Renal cortical epithelial cell (primary cell): ENCODE measurements at regions not wholly inside any gene's neighbourhood (a gene's known extent, or its start where the extent isn't known, plus 50 kb on each side); places are given as distances from the start of the nearest gene placed in this dataset.
"Not testable (repeated sequence)": the region's sequence is repeated elsewhere in the genome, so short reads cannot be mapped to it uniquely, and the experiment has no call there.

Experiments
- DNase-seq: peaks from one replicate; pipeline ENCODE4 v3.0.0-alpha.2; 2011; ENCODE audit warnings: low read depth

DNA sequence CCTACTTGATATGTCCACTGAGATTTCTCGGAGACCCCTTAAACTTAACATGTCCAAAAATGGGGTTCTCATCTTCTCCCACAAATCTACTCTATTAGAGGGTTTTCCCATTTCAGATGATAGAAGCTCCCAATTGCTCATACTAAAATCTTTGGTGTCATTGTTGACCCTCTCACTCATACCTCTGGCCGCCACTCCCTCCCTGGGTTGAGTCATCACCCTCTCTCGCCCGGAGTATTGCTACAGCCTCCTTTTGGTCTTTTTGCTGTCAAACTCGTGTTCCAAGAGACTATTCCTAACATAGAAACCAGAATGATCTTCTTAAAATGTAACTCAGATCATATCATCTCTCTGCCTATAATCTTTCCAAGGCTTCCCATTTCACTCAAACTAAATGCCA lies 91.0 kb upstream of the GNAQ start:
- DNase-seq = no peak

DNA sequence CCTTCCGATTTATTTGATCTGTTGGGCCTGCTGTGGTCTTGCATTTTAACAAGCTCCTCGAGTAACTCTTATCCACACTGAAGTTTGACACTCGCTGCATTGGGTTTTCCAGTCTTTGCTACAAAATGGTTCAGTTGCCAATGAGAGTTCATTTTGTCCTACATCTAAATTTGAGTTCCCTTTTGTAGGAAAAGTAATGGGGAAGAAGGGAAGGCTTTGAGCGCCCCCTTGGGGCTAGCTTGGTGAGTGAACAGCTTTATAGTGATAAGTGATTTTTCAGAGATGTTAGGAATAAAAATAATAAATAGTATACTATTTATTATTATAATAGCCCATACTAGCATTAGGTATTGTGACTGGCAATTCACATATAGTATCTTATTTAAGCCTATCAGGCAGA lies 89.9 kb upstream of the GNAQ start:
- DNase-seq = peak; percentile 37

DNA sequence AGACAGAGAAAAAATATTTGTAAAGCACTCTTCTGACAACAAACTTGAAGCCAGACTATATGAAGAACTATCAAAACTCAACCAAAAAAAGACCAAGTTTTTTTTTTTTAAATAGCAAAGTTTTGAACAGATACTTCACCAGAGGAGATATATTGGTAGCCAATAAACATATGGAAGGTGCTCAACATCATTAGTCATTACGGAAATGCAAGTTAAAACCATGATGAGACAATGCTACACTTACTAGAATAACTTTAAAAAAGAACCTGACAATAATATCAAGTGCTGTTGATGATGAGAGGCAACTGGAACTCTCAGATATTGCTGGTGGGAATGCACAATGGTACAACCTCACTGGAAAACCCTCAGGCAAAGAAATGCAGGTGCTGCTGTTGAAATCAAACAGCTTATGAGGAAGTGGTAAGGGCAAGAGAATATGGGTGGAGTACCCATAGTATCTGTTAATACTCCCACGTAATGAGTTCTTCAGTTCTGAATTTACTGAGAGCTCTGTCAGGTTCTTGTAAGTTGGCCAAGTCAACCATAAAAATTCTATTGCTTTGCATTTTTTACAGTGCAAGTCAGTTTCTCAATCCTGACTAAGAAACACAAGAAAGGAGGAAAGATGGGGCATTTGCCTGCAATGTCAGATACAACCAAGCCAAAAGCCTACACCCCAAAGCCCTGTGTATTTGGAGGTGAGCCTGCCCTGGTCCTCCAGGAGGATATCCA lies 87.3 kb upstream of the GNAQ start:
- DNase-seq = peak; percentile 81

DNA sequence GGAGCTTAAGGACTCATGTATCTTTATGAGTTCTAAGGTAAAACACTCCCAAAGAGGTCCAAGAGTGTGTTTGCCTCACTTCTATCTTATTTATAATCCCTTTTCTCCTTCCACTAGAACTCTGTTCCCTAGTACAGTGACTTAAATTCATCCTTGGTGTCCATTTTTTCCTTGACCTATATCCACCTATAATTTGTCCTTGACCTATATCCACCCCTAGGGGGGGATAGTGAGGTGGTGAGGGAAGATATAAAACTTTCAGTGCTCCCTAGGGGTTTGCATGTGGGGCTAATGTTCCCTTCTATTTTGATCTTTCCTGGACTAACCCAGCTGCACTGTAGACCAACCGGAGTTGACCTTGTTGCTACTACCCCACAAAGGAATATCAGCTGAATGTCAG lies 83.5 kb upstream of the GNAQ start:
- no peak for DNase-seq

DNA sequence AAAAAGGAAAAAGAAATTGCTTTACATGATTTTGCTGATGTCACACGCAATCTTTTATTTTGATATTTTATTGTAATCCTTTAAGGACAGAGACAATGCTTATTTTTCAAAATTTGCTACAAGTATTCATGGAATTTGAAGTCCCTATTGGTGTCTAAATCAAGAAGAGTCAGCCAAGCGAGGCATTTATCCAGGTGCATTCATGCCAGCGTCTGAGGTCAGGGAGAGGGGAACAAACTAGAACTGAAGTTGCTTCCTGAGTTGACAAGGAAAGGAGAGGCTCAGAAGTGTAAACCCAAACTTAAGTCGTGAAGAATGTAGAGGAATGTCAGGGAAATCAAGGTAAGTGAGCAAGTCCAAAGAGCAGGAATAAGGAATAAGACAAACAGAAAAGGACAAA lies 83.0 kb upstream of the GNAQ start:
- DNase-seq = no peak

DNA sequence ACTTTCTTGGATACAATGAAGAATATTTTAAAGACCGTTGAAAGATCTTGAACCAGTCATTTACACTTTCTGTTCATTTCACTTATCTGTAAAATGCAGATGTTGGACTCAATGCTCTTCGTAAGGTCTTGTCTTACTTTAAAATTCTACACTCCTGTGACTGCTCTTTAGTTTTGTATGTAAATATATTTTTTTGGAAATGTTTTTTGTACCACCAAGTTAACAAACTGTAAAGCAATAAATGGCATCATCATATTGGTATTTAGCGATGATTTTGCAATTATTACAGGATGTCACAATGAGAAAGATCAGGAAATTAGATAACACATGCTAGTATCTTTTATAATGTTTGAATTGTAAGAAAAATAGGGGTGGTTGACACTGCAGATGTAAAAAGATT lies 80.8 kb upstream of the GNAQ start:
- DNase-seq = no peak

DNA sequence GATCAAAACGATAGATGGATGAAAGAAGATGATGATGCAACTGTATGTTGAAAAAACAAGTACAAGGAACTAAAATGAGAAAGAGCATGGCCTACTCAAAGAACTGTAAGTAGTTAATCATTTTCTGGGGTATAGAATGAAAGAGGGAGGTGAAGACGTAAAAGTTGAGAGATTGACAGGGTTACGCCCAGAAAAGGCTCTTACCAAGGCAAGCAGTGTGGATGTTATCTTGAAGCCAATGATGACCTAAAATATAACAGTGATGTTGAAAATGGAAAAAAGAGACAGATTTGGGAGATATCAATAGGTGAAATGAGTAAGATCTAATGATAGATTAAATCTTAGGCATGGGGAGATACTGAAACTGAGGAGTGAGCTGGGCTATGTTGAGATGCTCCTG lies 80.4 kb upstream of the GNAQ start:
- DNase-seq = no peak

DNA sequence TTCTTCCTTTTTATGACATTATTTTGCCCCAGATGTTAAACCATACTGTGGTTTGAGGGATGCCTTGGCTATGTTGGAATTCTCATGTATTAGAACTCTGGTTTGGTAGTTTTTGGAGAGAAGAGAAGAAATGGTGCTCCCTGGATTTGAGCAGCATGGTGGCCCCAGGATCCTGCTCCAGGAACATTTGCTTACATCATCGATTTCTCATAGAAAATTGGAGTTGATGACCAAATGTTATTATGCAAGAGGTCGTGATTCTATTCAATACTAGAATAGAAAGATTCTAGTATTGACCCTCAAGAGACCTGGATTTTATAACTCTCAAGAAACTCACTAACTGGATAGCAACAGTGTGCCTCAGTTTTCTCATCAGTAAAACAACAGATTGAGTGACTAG lies 77.5 kb upstream of the GNAQ start:
- no peak for DNase-seq

DNA sequence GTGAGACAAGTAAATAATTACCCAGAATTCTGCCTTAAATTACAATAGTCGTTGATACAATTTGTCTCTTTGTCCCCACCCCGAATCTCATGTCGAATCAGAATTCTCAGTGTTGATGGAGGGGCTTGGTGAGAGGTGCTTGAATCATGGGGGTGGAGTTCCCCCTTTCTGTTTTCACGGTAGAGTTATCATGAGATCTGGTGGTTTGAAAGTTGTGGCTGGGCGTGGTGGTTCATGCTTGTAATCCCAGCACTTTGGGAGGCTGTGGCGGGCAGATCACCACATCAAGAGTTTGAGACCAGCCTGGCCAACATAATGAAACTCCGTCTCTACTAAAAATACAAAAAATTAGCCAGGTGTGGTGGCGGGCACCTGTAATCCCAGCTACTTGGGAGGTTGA lies 75.0 kb upstream of the GNAQ start:
- not testable (repeated sequence) for DNase-seq

DNA sequence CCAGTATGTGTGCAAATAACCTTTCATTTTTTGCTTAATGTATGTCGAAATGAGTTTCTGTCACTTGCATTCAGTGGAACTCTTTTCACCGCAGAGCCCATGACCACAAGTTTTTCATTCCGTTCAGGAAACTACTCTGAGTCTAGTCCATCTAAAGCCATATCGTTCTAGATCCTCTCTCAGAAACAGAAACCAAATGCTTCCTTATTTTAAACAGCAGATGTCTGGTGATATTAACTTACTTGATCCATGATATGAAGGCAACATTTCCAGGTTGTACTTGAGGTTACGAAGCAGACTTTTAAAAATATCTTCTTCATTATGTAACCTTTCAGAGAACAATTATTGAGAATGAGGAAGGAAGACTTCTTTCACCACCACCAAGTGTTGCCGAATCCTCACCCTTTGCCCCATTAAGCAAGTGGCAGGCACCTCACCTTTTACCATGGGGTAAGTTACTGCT lies 72.4 kb upstream of the GNAQ start:
- DNase-seq = no peak

DNA sequence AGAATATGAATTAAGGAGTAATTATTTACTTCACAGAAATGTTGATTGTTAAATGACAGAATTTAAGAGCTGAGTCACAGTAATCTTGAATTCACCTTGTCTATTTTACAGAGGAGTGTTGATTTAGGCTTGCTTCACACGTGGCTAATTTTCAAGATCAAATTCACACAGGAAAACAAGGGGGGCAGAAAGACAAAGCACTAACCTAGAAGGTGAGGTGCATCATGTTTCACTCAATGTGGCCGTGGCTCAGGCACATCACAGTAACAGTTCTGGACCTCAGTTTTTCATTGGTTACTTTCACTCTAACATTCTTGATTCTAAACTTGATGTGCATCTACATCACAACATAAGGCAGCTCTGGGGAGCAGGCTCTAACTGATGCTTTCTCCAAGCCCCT lies 69.6 kb upstream of the GNAQ start:
- peak; percentile 14 for DNase-seq

DNA sequence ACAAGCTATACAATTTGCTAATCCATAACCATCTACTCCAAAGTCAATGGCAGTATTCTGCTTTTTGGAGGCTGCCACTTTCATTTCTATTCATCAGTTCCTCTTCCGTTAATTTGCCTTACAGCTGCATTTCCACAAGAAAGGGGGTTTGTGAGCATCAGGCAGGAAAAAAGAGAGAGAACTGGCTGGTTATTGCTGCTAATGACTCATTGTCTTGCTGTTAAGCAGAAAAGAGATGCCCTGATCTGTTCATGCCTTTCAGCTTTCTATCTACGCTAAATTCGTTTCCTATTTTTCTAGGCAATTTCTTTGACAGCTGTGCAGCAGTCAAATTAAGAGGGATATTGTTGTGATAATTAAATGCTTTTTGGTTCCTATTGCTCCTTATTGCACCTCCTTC lies 65.9 kb upstream of the GNAQ start:
- no peak for DNase-seq

DNA sequence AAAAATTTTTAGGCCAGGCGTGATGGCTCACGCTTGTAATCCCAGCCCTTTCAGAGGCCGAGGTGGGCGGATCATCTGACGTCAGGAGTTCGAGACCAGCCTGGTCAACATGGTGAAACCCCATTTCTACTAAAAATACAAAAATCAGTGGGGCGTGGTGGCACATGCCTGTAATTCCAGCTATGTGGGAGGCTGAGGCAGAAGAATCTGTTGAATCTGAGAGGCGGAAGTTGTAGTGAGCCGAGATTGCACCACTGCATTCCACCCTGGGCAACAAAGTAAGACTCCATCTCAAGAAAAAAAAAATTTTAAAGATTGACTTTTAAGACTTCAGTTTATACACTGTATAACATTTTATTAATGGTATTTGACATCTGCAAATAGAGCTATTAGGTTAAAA lies 60.1 kb upstream of the GNAQ start:
- no peak for DNase-seq

DNA sequence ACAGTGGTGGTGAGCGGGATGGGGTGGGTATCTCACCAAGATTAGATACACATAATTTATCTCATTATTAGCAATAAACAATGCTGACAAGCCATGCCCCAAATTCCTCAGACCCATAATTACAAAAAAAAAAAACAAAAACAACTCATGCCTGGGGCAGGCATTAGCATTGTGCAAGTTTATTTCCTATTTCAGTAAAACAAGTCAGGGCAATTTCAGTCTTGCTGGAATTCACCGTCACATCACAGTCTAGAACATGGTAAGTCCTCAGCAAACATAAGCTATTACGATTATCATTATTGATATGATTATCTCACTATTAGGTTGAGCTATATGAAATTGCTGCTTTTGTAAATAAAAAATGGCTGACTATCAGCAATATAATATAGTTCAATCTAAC lies 57.5 kb upstream of the GNAQ start:
- DNase-seq = no peak

DNA sequence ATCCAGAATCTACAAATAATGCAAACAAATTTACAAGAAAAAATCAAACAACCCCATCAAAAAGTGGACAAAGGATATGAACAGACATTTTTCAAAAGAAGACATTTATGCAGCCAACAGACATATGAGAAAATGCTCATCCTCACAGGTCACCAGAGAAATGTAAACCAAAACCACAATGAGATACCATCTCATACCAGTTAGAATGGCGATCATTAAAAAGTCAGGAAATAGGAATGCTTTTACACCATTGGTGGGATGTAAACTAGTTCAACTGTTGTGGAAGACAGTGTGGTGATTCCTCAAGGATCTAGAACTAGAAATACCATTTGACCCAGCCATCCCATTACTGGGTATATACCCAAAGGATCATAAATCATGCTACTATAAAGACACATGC lies 56.6 kb upstream of the GNAQ start:
- DNase-seq = not testable (repeated sequence)
